HG03432 (cell line): ENCODE measurements at regions not wholly inside any gene's neighbourhood (a gene's known extent, or its start where the extent isn't known, plus 50 kb on each side); places are given as distances from the start of the nearest gene placed in this dataset.

Experiments
- ATAC-seq: cut with Tn5 transposase; IDR thresholded peaks from one replicate; pipeline ENCODE4 v1.9.1; 2021; ENCODE audit warnings: mild to moderate bottlenecking, moderate library complexity; ENCODE audit not compliant: unreplicated experiment

- no peak for ATAC-seq
Measured at GRCh38 chr4:171759274-171759673, 53.9 kb upstream of the GALNTL6 start.

GRCh38 chr4:171751538-171751937, 61.7 kb upstream of the GALNTL6 start:
- ATAC-seq = no peak

GRCh38 chr4:171746418-171746817, 66.8 kb upstream of the GALNTL6 start:
- ATAC-seq = no peak

- ATAC-seq = no peak
Measured at GRCh38 chr4:171742436-171742835, 70.8 kb upstream of the GALNTL6 start.

- ATAC-seq = no peak
Measured at GRCh38 chr4:171727185-171727584, 86.0 kb upstream of the GALNTL6 start.

GRCh38 chr4:171721937-171722336, 91.3 kb upstream of the GALNTL6 start:
- no peak for ATAC-seq

- no peak for ATAC-seq
Measured at GRCh38 chr4:171719691-171720090, 93.5 kb upstream of the GALNTL6 start.

GRCh38 chr4:171718665-171719064, 94.5 kb upstream of the GALNTL6 start:
- no peak for ATAC-seq

- no peak for ATAC-seq
Measured at GRCh38 chr4:171718069-171718468, 95.1 kb upstream of the GALNTL6 start.

GRCh38 chr4:171717231-171717741, 95.9 kb upstream of the GALNTL6 start:
- no peak for ATAC-seq

GRCh38 chr4:171715973-171716372, 97.2 kb upstream of the GALNTL6 start:
- ATAC-seq = no peak

GRCh38 chr4:171714791-171715454, 98.3 kb upstream of the GALNTL6 start:
- no peak for ATAC-seq

GRCh38 chr4:171710743-171711142, 102.5 kb upstream of the GALNTL6 start:
- no peak for ATAC-seq

GRCh38 chr4:171676555-171677215, 136.5 kb upstream of the GALNTL6 start:
- peak; percentile 98 for ATAC-seq

GRCh38 chr4:171674781-171675180, 138.4 kb upstream of the GALNTL6 start:
- ATAC-seq = no peak

- no peak for ATAC-seq
Measured at GRCh38 chr4:171668403-171668802, 144.8 kb upstream of the GALNTL6 start.

GRCh38 chr4:171667906-171668305, 145.3 kb upstream of the GALNTL6 start:
- ATAC-seq = no peak

GRCh38 chr4:171651071-171651470, 162.1 kb upstream of the GALNTL6 start:
- ATAC-seq = no peak

- ATAC-seq = peak; percentile 66
Measured at GRCh38 chr4:171650543-171650942, 162.7 kb upstream of the GALNTL6 start.

- no peak for ATAC-seq
Measured at GRCh38 chr4:171648926-171649325, 164.3 kb upstream of the GALNTL6 start.

GRCh38 chr4:171646984-171647383, 166.2 kb upstream of the GALNTL6 start:
- no peak for ATAC-seq

GRCh38 chr4:171644430-171645057, 168.7 kb upstream of the GALNTL6 start:
- ATAC-seq = peak; percentile 80
